ENCODE measurements at regions not wholly inside any gene's neighbourhood (a gene's known extent, or its start where the extent isn't known, plus 50 kb on each side); places are given as distances from the start of the nearest gene placed in this dataset.

DNA sequence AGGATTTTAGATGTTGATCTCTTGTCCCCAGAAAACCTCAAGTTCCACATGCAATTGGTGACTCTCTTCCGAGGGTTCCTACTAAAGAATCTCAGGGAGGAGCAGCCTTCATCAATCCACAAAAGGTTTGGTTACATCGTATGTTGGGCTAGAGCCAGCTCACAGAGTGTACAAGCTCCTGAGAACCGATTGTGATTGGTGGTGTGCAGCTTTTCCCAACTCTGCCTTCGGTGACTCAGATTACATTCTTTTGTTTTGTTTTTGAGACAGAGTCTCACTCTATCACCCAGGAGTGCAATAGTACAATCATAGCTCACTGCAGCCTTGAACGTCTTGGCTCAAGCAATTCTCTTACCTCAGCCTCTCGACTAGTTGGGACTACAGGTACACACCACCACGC lies 172.4 kb downstream of the PMP22 start:
- TF ChIP-seq, protein P1, sequence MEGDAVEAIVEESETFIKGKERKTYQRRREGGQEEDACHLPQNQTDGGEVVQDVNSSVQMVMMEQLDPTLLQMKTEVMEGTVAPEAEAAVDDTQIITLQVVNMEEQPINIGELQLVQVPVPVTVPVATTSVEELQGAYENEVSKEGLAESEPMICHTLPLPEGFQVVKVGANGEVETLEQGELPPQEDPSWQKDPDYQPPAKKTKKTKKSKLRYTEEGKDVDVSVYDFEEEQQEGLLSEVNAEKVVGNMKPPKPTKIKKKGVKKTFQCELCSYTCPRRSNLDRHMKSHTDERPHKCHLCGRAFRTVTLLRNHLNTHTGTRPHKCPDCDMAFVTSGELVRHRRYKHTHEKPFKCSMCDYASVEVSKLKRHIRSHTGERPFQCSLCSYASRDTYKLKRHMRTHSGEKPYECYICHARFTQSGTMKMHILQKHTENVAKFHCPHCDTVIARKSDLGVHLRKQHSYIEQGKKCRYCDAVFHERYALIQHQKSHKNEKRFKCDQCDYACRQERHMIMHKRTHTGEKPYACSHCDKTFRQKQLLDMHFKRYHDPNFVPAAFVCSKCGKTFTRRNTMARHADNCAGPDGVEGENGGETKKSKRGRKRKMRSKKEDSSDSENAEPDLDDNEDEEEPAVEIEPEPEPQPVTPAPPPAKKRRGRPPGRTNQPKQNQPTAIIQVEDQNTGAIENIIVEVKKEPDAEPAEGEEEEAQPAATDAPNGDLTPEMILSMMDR (IDR thresholded peaks at IDR 0.05; ENCODE audit: poor library complexity), result no peak
- TF ChIP-seq EZH2phosphoT487 (IDR thresholded peaks at IDR 0.05; ENCODE audit: low read depth, severe bottlenecking, unreplicated experiment), result no peak

Data from hepatocyte (in vitro differentiated cells).